ENCODE measurements at regions not wholly inside any gene's neighbourhood (a gene's known extent, or its start where the extent isn't known, plus 50 kb on each side); places are given as distances from the start of the nearest gene placed in this dataset.

DNA sequence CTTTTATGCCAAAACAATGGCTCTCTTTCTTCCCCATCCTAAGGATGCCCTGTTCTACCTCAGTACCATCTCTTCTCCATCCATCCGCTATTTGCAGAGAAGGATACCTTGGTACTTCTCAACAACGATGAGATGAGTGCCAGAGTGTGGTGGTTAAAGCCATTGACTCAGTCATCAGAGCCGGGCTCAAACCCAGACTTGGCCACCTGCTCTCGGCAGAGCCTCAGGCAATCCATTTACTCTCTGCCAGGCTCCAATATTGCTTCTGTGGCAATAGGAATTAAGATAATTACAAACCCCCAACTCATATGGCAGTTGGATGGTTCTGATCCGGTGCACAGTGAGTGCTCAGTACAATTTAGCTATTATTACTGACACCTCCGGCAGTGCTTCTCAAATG is 121.3 kb downstream of the PRLHR start:
- DNase-seq (no peak), ATAC-seq (no peak)
- TF ChIP-seq, protein P1, sequence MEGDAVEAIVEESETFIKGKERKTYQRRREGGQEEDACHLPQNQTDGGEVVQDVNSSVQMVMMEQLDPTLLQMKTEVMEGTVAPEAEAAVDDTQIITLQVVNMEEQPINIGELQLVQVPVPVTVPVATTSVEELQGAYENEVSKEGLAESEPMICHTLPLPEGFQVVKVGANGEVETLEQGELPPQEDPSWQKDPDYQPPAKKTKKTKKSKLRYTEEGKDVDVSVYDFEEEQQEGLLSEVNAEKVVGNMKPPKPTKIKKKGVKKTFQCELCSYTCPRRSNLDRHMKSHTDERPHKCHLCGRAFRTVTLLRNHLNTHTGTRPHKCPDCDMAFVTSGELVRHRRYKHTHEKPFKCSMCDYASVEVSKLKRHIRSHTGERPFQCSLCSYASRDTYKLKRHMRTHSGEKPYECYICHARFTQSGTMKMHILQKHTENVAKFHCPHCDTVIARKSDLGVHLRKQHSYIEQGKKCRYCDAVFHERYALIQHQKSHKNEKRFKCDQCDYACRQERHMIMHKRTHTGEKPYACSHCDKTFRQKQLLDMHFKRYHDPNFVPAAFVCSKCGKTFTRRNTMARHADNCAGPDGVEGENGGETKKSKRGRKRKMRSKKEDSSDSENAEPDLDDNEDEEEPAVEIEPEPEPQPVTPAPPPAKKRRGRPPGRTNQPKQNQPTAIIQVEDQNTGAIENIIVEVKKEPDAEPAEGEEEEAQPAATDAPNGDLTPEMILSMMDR (IDR thresholded peaks at IDR 0.05): no peak
- H3K36me3 ChIP-seq: no peaks in the 10 kb centered on the region
- H3K27ac ChIP-seq: no peak overlapping the region
- intact Hi-C loops (cut with DNase I): no loop called here
- H3K4me1 ChIP-seq: no peaks in the 10 kb centered on the region
- no peaks in the 10 kb centered on the region for H3K9me3 ChIP-seq
- H3K27me3 ChIP-seq: peaks cover 13% of the 10 kb centered on the region
- H3K4me3 ChIP-seq: no peak overlapping the region

DNA sequence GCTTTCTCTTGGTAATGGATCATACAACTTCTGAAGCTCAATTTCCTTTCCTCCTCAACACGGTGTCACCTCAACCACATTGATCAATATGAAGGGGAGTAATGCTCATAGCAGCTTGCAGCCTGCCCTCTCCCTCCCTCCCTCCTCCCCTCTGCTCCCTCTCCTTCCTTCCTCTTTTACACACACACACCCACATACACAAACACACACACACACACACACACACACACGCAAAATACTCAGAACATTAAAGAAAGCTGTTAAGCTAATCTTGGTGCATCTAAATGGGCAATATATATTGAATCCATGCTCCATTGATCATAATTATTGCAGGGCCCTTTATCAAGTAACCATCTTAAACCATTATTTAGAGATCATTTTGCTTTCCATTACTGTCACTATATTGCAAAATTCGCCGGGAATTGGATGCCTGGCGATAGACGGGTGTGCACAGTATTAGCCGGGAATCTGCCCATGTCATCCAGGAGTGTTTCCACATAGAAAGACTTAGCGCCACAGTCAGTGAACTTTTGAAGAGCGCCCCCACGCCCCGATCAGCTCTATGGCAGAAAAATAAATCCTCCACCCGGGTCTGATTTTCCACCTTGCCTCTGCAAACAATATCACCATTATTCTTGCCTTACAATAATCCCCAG is 122.0 kb downstream of the PRLHR start:
- H3K4me3 ChIP-seq: no peak overlapping the region
- H3K4me1 ChIP-seq: no peaks in the 10 kb centered on the region
- H3K27ac ChIP-seq: no peak overlapping the region
- TF ChIP-seq, protein P1 (IDR thresholded peaks at IDR 0.05): no peak
- intact Hi-C loops (cut with DNase I): no loop called here
- DNase-seq (no peak), ATAC-seq (no peak)
- H3K36me3 ChIP-seq: no peaks in the 10 kb centered on the region
- H3K27me3 ChIP-seq: peaks cover 13% of the 10 kb centered on the region
- H3K9me3 ChIP-seq: no peaks in the 10 kb centered on the region

DNA sequence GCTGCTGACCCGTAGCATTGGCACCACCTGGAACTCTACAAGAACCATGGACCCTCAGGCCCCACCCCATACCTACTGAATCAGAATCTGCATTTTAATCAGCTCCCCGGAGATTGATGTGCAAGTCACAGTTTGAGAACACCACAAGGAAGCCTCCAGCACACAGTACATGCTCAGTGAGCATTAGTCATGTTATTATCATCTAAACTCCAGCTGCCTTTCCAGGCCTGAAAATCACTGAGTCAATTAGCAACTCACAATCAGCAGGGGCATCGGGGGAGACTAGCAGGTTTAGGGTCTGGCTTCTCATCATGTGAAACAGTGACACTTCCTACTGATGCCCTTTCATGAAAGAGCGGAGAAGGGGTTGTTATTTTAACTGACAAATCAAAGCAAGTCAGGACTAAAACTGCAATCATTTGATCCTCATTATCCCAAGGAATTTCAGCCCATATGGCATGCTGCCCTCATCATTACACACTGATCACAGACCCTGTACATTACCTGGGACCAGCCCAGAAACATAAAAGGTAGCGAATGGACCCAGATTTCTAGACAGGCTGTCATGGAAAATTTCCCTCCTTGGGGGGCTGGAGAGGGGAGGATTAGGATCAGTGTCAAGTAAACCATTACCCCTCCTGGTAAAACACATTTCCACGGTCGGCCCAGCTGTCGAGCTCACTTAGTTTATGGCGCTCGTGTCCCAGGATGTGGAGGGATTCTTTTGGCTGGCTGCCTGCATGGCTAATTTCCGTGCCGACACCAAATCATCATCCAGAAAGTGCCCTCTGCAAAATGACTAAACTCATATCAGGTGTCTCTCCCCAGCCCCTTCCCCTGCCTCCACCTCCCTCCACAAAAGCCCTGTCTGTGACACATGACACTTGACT is 122.8 kb downstream of the PRLHR start:
- no peaks in the 10 kb centered on the region for H3K36me3 ChIP-seq
- no peak overlapping the region for H3K27ac ChIP-seq
- DNase-seq (no peak), ATAC-seq (no peak)
- H3K9me3 ChIP-seq: no peaks in the 10 kb centered on the region
- H3K4me1 ChIP-seq: no peaks in the 10 kb centered on the region
- intact Hi-C loops (cut with DNase I): no loop called here
- H3K4me3 ChIP-seq: no peak overlapping the region
- peaks cover 13% of the 10 kb centered on the region for H3K27me3 ChIP-seq
- TF ChIP-seq, protein P1 (IDR thresholded peaks at IDR 0.05): no peak

DNA sequence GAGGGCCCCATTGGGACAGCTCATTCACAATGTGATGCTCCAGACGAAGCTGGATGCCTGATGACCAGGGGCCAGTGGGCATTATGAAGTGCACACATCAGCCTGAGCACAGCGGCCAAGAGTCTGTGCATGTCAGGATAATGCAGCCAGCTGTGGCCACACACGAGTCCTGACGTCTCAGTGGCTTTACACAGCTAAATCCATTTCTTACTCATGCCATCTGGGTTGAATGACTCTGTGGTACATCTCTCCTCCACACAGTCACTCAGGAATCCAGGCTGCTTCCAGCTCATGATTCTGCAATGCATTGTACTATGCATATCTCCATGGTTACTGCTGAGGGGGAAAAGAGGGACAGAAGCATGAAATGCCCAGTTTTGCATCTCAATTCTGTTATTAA is 123.6 kb downstream of the PRLHR start:
- no peak overlapping the region for H3K4me3 ChIP-seq
- no peak overlapping the region for H3K27ac ChIP-seq
- peaks cover 13% of the 10 kb centered on the region for H3K27me3 ChIP-seq
- intact Hi-C loops (cut with DNase I): no loop called here
- H3K36me3 ChIP-seq: no peaks in the 10 kb centered on the region
- H3K4me1 ChIP-seq: no peaks in the 10 kb centered on the region
- DNase-seq (no peak), ATAC-seq (no peak)
- no peaks in the 10 kb centered on the region for H3K9me3 ChIP-seq
- TF ChIP-seq, protein P1 (IDR thresholded peaks at IDR 0.05): no peak

DNA sequence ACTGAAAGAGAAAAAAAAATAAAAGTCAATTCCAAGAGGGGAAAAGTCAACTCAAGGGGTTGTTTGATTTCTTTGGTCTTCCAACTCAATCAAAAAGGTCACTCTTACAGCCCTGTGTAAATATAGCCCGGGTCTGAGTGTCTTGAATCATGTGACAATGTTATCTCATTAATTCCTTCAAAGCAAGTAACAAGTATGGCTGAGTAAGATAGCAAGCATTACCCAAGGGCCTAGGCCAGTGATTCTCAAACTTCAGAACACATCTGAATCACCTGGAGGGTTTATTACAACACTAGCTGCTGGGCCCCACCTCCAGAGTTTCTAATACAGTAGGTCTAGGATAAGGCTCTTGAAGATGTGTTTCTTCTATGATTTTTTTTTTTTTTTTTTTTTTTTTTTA is 125.0 kb downstream of the PRLHR start:
- H3K4me1 ChIP-seq: no peaks in the 10 kb centered on the region
- TF ChIP-seq, protein P1 (IDR thresholded peaks at IDR 0.05): no peak
- intact Hi-C loops (cut with DNase I): no loop called here
- DNase-seq (no peak), ATAC-seq (no peak)
- H3K27ac ChIP-seq: no peak overlapping the region
- peaks cover 6% of the 10 kb centered on the region for H3K27me3 ChIP-seq
- no peaks in the 10 kb centered on the region for H3K36me3 ChIP-seq
- no peak overlapping the region for H3K4me3 ChIP-seq
- H3K9me3 ChIP-seq: no peaks in the 10 kb centered on the region

All from upper lobe of right lung (tissue), 1 donor.